Ovary (tissue), 7 donors: ENCODE measurements at regions not wholly inside any gene's neighbourhood (a gene's known extent, or its start where the extent isn't known, plus 50 kb on each side); places are given as distances from the start of the nearest gene placed in this dataset.

ENCODE experiments used
- DNase-seq, 5 donors: peaks; one replicate each; pipeline ENCODE4 v3.0.0-alpha.2; 2019 to 2020
- H3K27ac ChIP-seq, 2 donors: fragments of 200-600 bp; one replicate each; pipeline versions ENCODE4 v1.5.1 to v1.8.0; 2019 to 2022
- H3K27me3 ChIP-seq: fragments of 200-600 bp; one replicate; pipeline ENCODE4 v1.8.0; 2022
- H3K36me3 ChIP-seq: fragments of 200-600 bp; sonication (generic); one replicate; pipeline ENCODE4 v1.5.1; 2019
- H3K4me1 ChIP-seq: one replicate; pipeline ENCODE4 v1.8.1; 2013; ENCODE audit warnings: mild to moderate bottlenecking, moderate library complexity; ENCODE audit not compliant: insufficient read depth
- H3K4me3 ChIP-seq: fragments of 200-600 bp; sonication (generic); one replicate; pipeline ENCODE4 v1.5.1; 2017
- H3K9me3 ChIP-seq, 2 donors: fragments of 200-600 bp in 1 of 2; sonication (generic) in 1 of 2; one replicate each; pipeline versions ENCODE4 v1.5.1 to v1.8.1; 2013 to 2019; ENCODE audit warnings: mild to moderate bottlenecking in 1 of 2, moderate library complexity in 1 of 2
- CTCF ChIP-seq, 3 donors: fragments of 450-650 bp in 2 of 3; fragments of 200-600 bp in 1 of 3; IDR thresholded peaks; one replicate each; pipeline versions ENCODE4 v1.5.1 to v1.8.0; 2016 to 2022; ENCODE audit warnings: antibody characterized with exemption in 3 of 3, mild to moderate bottlenecking in 1 of 3
- EP300 ChIP-seq: sonication (generic); formaldehyde crosslinking; IDR thresholded peaks from one replicate; pipeline ENCODE4 v1.6.1; 2017; ENCODE audit warnings: antibody characterized with exemption
- POLR2A ChIP-seq: fragments of 450-650 bp; IDR thresholded peaks from one replicate; pipeline ENCODE4 v1.6.1; 2017; ENCODE audit warnings: antibody characterized with exemption, mild to moderate bottlenecking, moderate library complexity
- WGBS, 3 donors: extraction: QIAGEN DNeasy Blood & Tissue Kit in 1 of 3; methylation state at CpG; one replicate each; pipeline versions ENCODE4 v1.1.5 to v1.1.7; 2013 to 2017; 5-methylcytosine and 5-hydroxymethylcytosine counted together
- intact Hi-C, 4 donors: fragments of 100-400 bp; cut with DNase I; formaldehyde crosslinking; loops; one replicate each; pipeline versions ENCODE4 v1.11.0 to v1.15.1; 2022 to 2023
- donor health status: DM: no; HTN: no; CAD: no; lungs with moderate emphysema.
- donor health status: DM: no; HTN: no; CAD: no.
- donor health status: Bipolar disorder and iron deficiency.
- donor health status: DM: no; HTN: no; CAD: no.
- donor health status: DM: yes; HTN: yes; CAD: no.

- intact Hi-C loops: no loop called here
- no peak for TF ChIP-seq CTCF (IDR thresholded peaks at IDR 0.05)
- TF ChIP-seq POLR2A: no peak
- no peak for TF ChIP-seq EP300
- DNase-seq: no peak
- Histone ChIP-seq H3K4me1 (no peaks in the 10 kb centered on the region), H3K27ac (no peak overlapping the region), H3K27me3 (no peaks in the 10 kb centered on the region), H3K36me3 (no peaks in the 10 kb centered on the region), H3K4me3 (no peak overlapping the region), H3K9me3 (no peaks in the 10 kb centered on the region)
- 94 to 100% (median 97%) methylated on average over 2 of the region's 2 CpGs for WGBS, 3 donors
Measured at GRCh38 chr5:123830575-123830974, 318.6 kb downstream of the CSNK1G3 start.

GRCh38 chr5:123827811-123828210, 315.8 kb downstream of the CSNK1G3 start:
- 91 to 94% (median 92%) methylated on average over 2 of the region's 2 CpGs for WGBS, 3 donors
- DNase-seq: no peak
- Histone ChIP-seq H3K4me1 (no peaks in the 10 kb centered on the region), H3K4me3 (no peak overlapping the region), H3K27me3 (no peaks in the 10 kb centered on the region), H3K36me3 (no peaks in the 10 kb centered on the region), H3K9me3 (no peaks in the 10 kb centered on the region), H3K27ac (no peak overlapping the region)
- TF ChIP-seq CTCF (IDR thresholded peaks at IDR 0.05): no peak
- TF ChIP-seq EP300: no peak
- TF ChIP-seq POLR2A: no peak
- intact Hi-C loops: no loop called here

- H3K4me3 ChIP-seq: no peak overlapping the region
- no peak for TF ChIP-seq CTCF (IDR thresholded peaks at IDR 0.05)
- TF ChIP-seq EP300: no peak
- no peak for TF ChIP-seq POLR2A
- H3K27ac ChIP-seq: no peak overlapping the region
- H3K27me3 ChIP-seq: no peaks in the 10 kb centered on the region
- no peaks in the 10 kb centered on the region for H3K9me3 ChIP-seq
- H3K36me3 ChIP-seq: no peaks in the 10 kb centered on the region
- DNase-seq: no peak
- intact Hi-C loops: no loop called here
- no peaks in the 10 kb centered on the region for H3K4me1 ChIP-seq
- 79 to 85% (median 85%) methylated on average over 4 of the region's 4 CpGs for WGBS, 3 donors
Measured at GRCh38 chr5:123819833-123820232, 307.9 kb downstream of the CSNK1G3 start.

DNA sequence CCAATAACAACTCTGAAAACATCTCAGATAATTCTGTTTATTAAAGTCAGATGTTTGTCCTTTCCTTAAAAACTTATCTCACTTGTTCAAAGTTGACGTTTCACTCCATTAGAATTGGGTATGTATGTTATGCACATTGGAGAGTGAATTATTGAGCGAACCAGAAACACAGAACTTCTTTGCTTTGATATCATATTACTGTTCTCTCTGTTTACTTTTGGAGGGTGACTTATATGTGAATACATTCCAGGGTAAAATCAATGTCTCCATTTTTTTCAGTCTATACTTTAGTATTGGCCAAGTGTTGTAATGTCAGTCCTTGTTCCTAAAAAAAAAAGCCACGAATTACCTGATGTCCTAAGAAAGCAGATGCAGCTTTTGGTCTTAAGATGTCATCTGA, 307.4 kb downstream of the CSNK1G3 start:
- Histone ChIP-seq H3K27me3 (no peaks in the 10 kb centered on the region), H3K36me3 (no peaks in the 10 kb centered on the region), H3K4me3 (no peak overlapping the region), H3K27ac (no peak overlapping the region), H3K9me3 (no peaks in the 10 kb centered on the region), H3K4me1 (no peaks in the 10 kb centered on the region)
- DNase-seq: no peak
- WGBS, 3 donors: 75 to 79% (median 76%) methylated on average over 3 of the region's 3 CpGs
- TF ChIP-seq CTCF (IDR thresholded peaks at IDR 0.05) (no peak), POLR2A (no peak), EP300 (no peak)
- intact Hi-C loops: no loop called here

DNA sequence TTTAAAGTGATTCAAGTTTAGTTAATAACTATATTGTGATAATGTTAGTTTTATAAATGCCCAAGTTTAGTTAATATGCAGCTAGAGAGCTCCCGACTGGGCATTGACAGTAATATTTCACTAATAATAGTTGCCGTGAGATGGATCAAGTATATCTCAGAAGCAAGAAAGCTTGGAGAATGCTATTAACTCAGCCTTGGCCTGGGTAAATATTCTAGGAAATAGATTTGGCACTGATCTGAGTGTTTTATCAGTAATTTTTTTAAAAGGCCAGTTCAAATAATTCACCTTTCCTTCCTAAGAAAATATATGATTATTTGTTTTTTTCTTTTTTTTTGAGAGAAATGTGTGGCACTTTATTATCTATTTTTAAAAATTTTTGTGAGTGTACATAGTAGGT, 305.3 kb downstream of the CSNK1G3 start:
- intact Hi-C loops: no loop called here
- no peak for TF ChIP-seq POLR2A
- TF ChIP-seq EP300: no peak
- no peak for TF ChIP-seq CTCF (IDR thresholded peaks at IDR 0.05)
- Histone ChIP-seq H3K27me3 (no peaks in the 10 kb centered on the region), H3K4me3 (no peak overlapping the region), H3K9me3 (no peaks in the 10 kb centered on the region), H3K4me1 (peaks cover 2% of the 10 kb centered on the region), H3K36me3 (no peaks in the 10 kb centered on the region), H3K27ac (no peak overlapping the region)
- no peak for DNase-seq
- WGBS, 3 donors: 77 to 83% (median 83%) methylated on average over 2 of the region's 2 CpGs
